GM12891 (cell line): ENCODE measurements at regions not wholly inside any gene's neighbourhood (a gene's known extent, or its start where the extent isn't known, plus 50 kb on each side); places are given as distances from the start of the nearest gene placed in this dataset.

Experiments
- POLR2A ChIP-seq: IDR thresholded peaks from 2 replicates; pipeline ENCODE4 v1.6.1; 2011; ENCODE audit warnings: low read depth, low read length, control low read depth
- POLR2AphosphoS5 ChIP-seq: IDR thresholded peaks from 2 replicates; pipeline ENCODE4 v1.6.1; 2011; ENCODE audit warnings: low read depth, low read length, control low read depth
- POU2F2 ChIP-seq: IDR thresholded peaks from 2 replicates; pipeline ENCODE4 v1.6.1; 2011; ENCODE audit warnings: low read depth, mild to moderate bottlenecking, control low read depth, low read length, moderate library complexity
- SPI1 ChIP-seq: IDR thresholded peaks from 2 replicates; pipeline ENCODE4 v1.6.1; 2011; ENCODE audit warnings: low read depth, low read length, control low read depth
- TAF1 ChIP-seq: IDR thresholded peaks from 2 replicates; pipeline ENCODE4 v1.6.1; 2011; ENCODE audit warnings: low read depth, low read length, control low read depth

- TF ChIP-seq POLR2A (no peak), SPI1 (no peak), POLR2AphosphoS5 (no peak), TAF1 (no peak), POU2F2 (no peak)
Measured at GRCh38 chr2:142398212-142398611, 267.4 kb upstream of the LRP1B start.
